NK-92 treated with Interleukin-12 subunit alpha and Interleukin-12 subunit beta, amount 100 ng/mL, for 24 hours (cell line): ENCODE measurements at regions not wholly inside any gene's neighbourhood (a gene's known extent, or its start where the extent isn't known, plus 50 kb on each side); places are given as distances from the start of the nearest gene placed in this dataset.

Experiments used
- DNase-seq: peaks from one replicate; lab custom pipeline; 2025; lab: John Stamatoyannopoulos, UW

GRCh38 chr2:49487139-49487538 is 332.8 kb upstream of the FSHR start:
- no peak for DNase-seq

- DNase-seq = no peak
These were observed 326.2 kb upstream of the FSHR start for GRCh38 chr2:49480520-49480919.

GRCh38 chr2:49465157-49465831 is 311.0 kb upstream of the FSHR start:
- DNase-seq = no peak

GRCh38 chr2:49459314-49459993 is 305.1 kb upstream of the FSHR start:
- DNase-seq = no peak

GRCh38 chr2:49444005-49444404 is 289.7 kb upstream of the FSHR start:
- no peak for DNase-seq

GRCh38 chr2:49426996-49427395 is 272.7 kb upstream of the FSHR start:
- DNase-seq = no peak

- no peak for DNase-seq
These were observed 261.9 kb upstream of the FSHR start for GRCh38 chr2:49416252-49416651.

- no peak for DNase-seq
These were observed 249.8 kb upstream of the FSHR start for GRCh38 chr2:49404108-49404507.

GRCh38 chr2:49403637-49404036 is 249.3 kb upstream of the FSHR start:
- DNase-seq = no peak

GRCh38 chr2:49379406-49379805 is 225.1 kb upstream of the FSHR start:
- DNase-seq = no peak

GRCh38 chr2:49371128-49371701 is 216.9 kb upstream of the FSHR start:
- no peak for DNase-seq

- no peak for DNase-seq
These were observed 215.3 kb upstream of the FSHR start for GRCh38 chr2:49369650-49370049.

GRCh38 chr2:49369101-49369500 is 214.8 kb upstream of the FSHR start:
- DNase-seq = no peak

GRCh38 chr2:49367003-49367402 is 212.7 kb upstream of the FSHR start:
- DNase-seq = no peak

- no peak for DNase-seq
These were observed 206.1 kb upstream of the FSHR start for GRCh38 chr2:49360407-49360767.

GRCh38 chr2:49359721-49360406 is 205.5 kb upstream of the FSHR start:
- no peak for DNase-seq

GRCh38 chr2:49355611-49356010 is 201.3 kb upstream of the FSHR start:
- no peak for DNase-seq

GRCh38 chr2:49351560-49351959 is 197.2 kb upstream of the FSHR start:
- no peak for DNase-seq

GRCh38 chr2:49343638-49344037 is 189.3 kb upstream of the FSHR start:
- no peak for DNase-seq

GRCh38 chr2:49342156-49342555 is 187.8 kb upstream of the FSHR start:
- no peak for DNase-seq

- DNase-seq = no peak
These were observed 181.2 kb upstream of the FSHR start for GRCh38 chr2:49335546-49335945.

- no peak for DNase-seq
These were observed 178.1 kb upstream of the FSHR start for GRCh38 chr2:49332415-49332814.

GRCh38 chr2:49318531-49318930 is 164.2 kb upstream of the FSHR start:
- no peak for DNase-seq
